ENCODE measurements at regions not wholly inside any gene's neighbourhood (a gene's known extent, or its start where the extent isn't known, plus 50 kb on each side); places are given as distances from the start of the nearest gene placed in this dataset.

DNA sequence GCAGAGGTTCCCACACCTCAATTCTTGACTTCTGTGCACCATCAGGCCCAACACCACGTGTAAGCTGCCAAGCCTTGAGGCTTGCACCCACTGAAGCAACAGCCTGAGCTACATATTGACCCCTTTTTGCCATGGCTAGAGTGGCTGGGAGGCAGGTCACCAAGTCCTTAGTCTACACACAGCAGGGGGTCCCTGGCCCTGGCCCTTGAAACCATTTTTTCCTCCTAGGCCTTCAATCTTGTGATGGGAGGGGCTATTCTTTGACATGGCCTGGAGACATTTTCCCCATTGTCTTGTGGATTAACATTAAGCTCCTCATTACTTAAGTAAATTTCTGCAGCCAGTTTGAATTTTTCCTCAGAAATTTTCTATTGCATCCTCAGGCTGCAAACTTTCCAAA is 336.6 kb downstream of the IL15 start:
- no peak for DNase-seq (ENCODE audit: low spot score)
- Mint-ChIP-seq H3K4me3 (no peak overlapping the region), H3K27me3 (ENCODE audit: low read depth) (no peaks in the 10 kb centered on the region), H3K27ac (no peak overlapping the region), H3K4me1 (no peaks in the 10 kb centered on the region), H3K9me3 (peaks cover 60% of the 10 kb centered on the region), H3K36me3 (peaks cover 46% of the 10 kb centered on the region)
- TF ChIP-seq, protein P1, sequence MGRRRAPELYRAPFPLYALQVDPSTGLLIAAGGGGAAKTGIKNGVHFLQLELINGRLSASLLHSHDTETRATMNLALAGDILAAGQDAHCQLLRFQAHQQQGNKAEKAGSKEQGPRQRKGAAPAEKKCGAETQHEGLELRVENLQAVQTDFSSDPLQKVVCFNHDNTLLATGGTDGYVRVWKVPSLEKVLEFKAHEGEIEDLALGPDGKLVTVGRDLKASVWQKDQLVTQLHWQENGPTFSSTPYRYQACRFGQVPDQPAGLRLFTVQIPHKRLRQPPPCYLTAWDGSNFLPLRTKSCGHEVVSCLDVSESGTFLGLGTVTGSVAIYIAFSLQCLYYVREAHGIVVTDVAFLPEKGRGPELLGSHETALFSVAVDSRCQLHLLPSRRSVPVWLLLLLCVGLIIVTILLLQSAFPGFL (CRISPR knock-in tag; IDR thresholded peaks at IDR 0.05; ENCODE audit: borderline replicate concordance): no peak
- TF ChIP-seq ZNF396 (CRISPR knock-in tag; IDR thresholded peaks at IDR 0.05; ENCODE audit: borderline replicate concordance): no peak
- TF ChIP-seq, protein P2, sequence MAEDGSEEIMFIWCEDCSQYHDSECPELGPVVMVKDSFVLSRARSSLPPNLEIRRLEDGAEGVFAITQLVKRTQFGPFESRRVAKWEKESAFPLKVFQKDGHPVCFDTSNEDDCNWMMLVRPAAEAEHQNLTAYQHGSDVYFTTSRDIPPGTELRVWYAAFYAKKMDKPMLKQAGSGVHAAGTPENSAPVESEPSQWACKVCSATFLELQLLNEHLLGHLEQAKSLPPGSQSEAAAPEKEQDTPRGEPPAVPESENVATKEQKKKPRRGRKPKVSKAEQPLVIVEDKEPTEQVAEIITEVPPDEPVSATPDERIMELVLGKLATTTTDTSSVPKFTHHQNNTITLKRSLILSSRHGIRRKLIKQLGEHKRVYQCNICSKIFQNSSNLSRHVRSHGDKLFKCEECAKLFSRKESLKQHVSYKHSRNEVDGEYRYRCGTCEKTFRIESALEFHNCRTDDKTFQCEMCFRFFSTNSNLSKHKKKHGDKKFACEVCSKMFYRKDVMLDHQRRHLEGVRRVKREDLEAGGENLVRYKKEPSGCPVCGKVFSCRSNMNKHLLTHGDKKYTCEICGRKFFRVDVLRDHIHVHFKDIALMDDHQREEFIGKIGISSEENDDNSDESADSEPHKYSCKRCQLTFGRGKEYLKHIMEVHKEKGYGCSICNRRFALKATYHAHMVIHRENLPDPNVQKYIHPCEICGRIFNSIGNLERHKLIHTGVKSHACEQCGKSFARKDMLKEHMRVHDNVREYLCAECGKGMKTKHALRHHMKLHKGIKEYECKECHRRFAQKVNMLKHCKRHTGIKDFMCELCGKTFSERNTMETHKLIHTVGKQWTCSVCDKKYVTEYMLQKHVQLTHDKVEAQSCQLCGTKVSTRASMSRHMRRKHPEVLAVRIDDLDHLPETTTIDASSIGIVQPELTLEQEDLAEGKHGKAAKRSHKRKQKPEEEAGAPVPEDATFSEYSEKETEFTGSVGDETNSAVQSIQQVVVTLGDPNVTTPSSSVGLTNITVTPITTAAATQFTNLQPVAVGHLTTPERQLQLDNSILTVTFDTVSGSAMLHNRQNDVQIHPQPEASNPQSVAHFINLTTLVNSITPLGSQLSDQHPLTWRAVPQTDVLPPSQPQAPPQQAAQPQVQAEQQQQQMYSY (CRISPR knock-in tag; IDR thresholded peaks at IDR 0.05): no peak
- no peak for TF ChIP-seq GTF2I (CRISPR knock-in tag; conservative IDR thresholded peaks at IDR 0.05)
- no peak for TF ChIP-seq FOXK1 (CRISPR knock-in tag; IDR thresholded peaks at IDR 0.05)
- TF ChIP-seq PRRX2 (CRISPR knock-in tag; IDR thresholded peaks at IDR 0.05): no peak
- TF ChIP-seq ZBTB21 (CRISPR knock-in tag; IDR thresholded peaks at IDR 0.05; ENCODE audit: borderline replicate concordance): no peak
- TF ChIP-seq, protein P3, sequence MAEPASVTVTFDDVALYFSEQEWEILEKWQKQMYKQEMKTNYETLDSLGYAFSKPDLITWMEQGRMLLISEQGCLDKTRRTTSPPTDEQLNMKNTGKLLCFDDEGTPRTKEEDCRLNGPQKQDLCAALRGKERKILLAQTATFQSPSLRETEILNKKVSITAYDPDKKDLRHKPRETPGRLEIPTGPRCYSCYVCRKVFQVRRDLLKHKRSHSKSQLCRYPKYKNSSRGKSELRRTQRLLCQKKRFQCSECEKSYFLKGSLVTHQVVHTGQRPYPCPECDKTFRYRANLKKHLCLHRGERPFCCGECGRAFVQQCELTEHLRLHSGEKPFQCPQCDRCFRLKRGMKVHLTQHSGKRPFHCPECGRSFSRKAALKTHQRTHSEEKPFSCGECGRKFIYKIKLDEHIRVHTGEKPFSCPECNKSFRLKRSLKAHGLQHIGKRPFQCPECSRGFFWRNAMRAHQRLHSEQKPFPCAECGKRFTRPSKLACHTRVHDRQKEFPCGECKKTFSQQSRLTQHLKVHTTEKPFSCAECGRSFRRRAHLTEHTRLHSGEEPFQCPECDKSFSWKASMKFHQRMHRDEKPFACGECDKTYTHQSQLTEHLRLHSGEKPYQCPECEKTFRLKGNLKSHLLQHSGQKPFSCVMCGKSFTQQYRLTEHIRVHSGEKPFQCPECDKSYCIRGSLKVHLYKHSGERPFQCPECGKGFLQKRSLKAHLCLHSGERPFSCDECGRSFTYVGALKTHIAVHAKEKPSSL (CRISPR knock-in tag; conservative IDR thresholded peaks at IDR 0.05): no peak
- no peak for TF ChIP-seq SP1 (CRISPR knock-in tag; conservative IDR thresholded peaks at IDR 0.05)
- no peak for TF ChIP-seq NR2C2 (CRISPR knock-in tag; IDR thresholded peaks at IDR 0.05)
- TF ChIP-seq, protein P4, sequence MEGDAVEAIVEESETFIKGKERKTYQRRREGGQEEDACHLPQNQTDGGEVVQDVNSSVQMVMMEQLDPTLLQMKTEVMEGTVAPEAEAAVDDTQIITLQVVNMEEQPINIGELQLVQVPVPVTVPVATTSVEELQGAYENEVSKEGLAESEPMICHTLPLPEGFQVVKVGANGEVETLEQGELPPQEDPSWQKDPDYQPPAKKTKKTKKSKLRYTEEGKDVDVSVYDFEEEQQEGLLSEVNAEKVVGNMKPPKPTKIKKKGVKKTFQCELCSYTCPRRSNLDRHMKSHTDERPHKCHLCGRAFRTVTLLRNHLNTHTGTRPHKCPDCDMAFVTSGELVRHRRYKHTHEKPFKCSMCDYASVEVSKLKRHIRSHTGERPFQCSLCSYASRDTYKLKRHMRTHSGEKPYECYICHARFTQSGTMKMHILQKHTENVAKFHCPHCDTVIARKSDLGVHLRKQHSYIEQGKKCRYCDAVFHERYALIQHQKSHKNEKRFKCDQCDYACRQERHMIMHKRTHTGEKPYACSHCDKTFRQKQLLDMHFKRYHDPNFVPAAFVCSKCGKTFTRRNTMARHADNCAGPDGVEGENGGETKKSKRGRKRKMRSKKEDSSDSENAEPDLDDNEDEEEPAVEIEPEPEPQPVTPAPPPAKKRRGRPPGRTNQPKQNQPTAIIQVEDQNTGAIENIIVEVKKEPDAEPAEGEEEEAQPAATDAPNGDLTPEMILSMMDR (IDR thresholded peaks at IDR 0.05): no peak
- TF ChIP-seq, protein P5, sequence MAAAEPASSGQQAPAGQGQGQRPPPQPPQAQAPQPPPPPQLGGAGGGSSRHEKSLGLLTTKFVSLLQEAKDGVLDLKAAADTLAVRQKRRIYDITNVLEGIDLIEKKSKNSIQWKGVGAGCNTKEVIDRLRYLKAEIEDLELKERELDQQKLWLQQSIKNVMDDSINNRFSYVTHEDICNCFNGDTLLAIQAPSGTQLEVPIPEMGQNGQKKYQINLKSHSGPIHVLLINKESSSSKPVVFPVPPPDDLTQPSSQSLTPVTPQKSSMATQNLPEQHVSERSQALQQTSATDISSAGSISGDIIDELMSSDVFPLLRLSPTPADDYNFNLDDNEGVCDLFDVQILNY (CRISPR knock-in tag; IDR thresholded peaks at IDR 0.05): no peak
- TF ChIP-seq ZNF317 (CRISPR knock-in tag; IDR thresholded peaks at IDR 0.05; ENCODE audit: borderline replicate concordance, low read depth): no peak
- TF ChIP-seq GRHL2 (CRISPR knock-in tag; IDR thresholded peaks at IDR 0.05; ENCODE audit: insufficient replicate concordance, severe bottlenecking): no peak
- TF ChIP-seq NFATC4 (CRISPR knock-in tag; IDR thresholded peaks at IDR 0.05): no peak
- no peak for TF ChIP-seq TEAD1 (CRISPR knock-in tag; IDR thresholded peaks at IDR 0.05)
- TF ChIP-seq ZNF416 (CRISPR knock-in tag; IDR thresholded peaks at IDR 0.05): no peak
- TF ChIP-seq, protein P6, sequence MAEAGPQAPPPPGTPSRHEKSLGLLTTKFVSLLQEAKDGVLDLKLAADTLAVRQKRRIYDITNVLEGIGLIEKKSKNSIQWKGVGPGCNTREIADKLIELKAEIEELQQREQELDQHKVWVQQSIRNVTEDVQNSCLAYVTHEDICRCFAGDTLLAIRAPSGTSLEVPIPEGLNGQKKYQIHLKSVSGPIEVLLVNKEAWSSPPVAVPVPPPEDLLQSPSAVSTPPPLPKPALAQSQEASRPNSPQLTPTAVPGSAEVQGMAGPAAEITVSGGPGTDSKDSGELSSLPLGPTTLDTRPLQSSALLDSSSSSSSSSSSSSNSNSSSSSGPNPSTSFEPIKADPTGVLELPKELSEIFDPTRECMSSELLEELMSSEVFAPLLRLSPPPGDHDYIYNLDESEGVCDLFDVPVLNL (CRISPR knock-in tag; IDR thresholded peaks at IDR 0.05; ENCODE audit: borderline replicate concordance, low read depth): no peak
- CTCF ChIA-PET: no interaction called here
- no peak for ATAC-seq
- POLR2A ChIA-PET: no interaction called here
